ENCODE measurements at regions not wholly inside any gene's neighbourhood (a gene's known extent, or its start where the extent isn't known, plus 50 kb on each side); places are given as distances from the start of the nearest gene placed in this dataset.

DNA sequence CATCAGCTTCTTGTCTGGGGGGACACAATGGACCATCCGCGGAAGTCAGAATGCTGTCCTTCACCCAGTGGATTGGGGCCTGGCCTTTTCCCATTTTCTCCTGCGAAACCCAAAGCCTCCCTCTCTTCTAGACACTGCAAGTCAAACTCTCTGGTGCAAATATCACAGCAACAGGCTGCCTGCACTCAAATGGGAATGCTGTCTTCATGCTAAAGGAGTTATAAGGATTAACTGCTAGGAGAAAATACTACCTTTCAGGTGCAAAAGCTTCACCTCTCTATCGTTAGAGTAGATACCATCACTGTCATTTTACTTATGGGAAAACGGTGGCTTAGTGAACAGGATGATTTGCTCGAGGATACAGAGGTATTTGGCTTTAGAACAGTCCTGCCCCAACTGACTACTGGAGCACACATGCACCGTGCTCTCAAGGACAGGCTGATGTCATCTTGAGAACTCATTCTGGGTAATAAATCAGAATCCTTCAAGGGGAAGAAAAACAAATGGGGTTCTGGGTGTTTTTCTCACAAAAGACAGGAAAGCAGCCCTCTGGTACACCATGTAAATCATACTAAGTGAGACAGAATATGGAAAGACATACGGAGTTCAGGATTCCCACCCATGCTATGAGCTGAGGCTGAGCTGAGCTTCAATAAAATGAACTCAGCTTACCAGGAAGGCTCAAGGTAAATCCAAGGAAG is 100.9 kb downstream of the SAMD9 start:
- DNase-seq (ENCODE audit: extremely low read depth, low read depth, low spot score), result no peak

GRCh38 chr7:93015779-93016481 is 101.8 kb downstream of the SAMD9 start:
- no peak for DNase-seq (ENCODE audit: extremely low read depth, low read depth, low spot score)

DNA sequence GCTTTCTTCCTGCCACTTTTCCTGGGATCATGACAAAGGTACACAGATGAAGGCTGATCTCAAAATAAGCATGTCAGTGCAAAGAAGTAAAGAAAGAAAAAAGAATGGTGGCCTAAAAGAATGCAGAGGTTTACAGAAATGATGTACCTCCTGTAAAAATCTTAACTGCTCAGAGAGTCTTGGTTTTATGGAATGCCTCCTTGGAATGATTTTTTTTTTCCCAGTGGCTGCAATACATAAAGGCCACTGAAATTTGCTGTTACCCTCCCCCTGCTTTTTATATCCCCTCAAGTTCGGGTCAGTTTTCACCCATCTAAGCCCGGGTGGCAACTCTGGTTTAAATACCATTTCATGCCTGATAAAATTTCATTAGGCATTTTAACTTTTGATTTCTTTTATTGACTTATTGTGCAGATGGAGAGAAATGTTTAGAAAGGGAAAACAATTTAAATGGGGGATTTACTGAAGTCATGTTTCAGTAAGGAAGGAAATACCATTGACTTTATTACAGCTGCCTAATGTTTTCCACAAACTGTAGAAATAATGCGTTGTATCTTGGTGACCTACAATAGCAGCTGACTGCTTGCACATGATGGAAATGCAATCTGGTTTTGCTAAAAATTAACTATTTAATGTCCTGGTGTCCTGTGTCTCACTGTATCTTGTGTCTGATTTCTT is 102.5 kb downstream of the SAMD9 start:
- peak; percentile 66 for DNase-seq (ENCODE audit: extremely low read depth, low read depth, low spot score)

- DNase-seq (ENCODE audit: extremely low read depth, low read depth, low spot score), result no peak
Observed at GRCh38 chr7:93014410-93014809, 103.4 kb downstream of the SAMD9 start.

DNA sequence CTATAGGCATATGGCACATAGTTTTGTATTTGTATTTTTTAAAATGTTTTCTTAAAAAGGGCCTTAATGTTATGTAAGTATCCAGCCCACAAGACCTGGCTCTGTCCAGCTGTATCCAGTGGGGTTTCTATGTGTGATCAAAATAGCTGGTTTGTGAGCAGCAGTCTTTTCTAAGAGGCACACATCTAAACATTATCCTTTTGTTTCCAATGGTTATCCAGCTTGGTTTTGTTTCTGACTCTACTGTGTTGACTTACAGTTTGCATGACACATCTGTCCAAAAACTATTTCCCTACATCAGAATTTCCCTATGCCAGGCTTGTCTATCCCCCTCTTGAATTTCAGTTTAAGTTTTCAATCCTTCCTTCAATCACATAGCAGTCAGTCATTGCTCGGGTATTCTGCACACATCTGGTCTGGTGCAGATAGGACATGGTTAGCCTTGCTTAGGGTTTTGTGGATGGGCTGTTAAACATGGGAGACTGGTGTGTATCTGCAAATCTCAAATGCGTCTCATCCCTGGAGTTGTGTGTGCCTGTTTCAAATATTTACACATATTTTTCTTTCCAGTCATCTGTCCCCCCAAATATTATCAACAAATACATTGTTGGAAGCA is 104.2 kb downstream of the SAMD9 start:
- no peak for DNase-seq (ENCODE audit: extremely low read depth, low read depth, low spot score)

DNA sequence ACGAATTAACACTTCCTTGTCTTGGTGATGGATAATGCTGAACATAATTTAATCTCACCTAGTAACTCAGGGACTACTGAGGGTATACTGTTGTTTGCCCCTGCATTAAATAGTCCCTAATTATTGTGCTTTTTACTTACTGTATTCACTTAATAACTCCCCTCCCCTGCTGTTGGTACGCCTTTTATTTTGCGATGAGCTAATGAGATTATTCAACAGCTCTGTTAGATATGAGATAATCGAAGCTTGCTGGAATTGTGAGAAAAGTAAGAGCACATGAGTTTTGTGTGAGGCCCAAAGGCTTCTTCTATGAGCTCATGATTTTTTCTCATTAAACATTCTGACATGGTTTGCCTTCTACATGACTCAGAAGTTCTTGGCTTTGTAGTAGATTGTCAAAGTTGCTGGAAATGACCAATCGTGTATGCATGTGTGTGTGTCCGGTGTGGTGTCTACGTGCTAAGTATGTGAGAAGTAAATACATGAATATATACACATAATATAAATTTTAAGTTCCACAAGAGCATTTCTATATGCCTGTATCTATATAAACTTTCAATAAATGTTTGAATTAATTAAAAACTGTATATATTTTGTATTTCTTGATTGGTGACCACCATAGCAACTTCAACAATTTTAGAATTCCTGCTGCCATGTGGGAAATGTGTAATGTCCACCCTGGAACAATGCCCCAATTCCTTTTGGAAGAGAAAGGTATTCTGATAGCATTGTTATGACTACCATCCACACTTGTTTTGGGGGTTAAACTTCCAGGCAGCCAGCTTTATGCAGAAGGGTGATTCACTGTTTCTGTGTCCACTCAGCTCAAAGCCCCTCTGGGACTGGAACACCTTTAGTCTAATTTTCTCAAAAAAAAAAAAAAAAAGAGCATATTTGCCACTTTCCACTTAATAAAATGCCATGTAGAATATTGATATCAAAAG is 106.2 kb downstream of the SAMD9 start:
- DNase-seq (ENCODE audit: extremely low read depth, low read depth, low spot score), result peak; percentile 98

DNA sequence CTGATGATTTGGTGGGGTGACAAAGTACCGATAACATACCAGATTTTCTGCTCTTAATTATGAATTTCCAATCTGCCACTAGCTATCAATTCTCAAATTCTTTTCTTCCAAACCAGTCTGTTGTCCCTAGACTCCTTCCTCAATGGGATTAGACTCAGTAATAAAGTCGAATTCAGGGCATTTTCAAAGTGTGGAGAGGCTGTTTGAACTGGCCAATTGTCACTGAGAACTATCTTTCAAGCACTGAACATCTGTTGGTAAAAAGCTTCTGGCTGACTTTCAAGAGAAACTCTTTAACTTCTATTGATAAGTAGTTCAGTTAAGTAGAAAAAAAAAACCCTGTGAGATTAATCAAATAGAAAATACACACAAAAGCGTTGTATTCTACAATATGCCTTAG is 108.9 kb downstream of the SAMD9 start:
- no peak for DNase-seq (ENCODE audit: extremely low read depth, low read depth, low spot score)

- no peak for DNase-seq (ENCODE audit: extremely low read depth, low read depth, low spot score)
Observed at GRCh38 chr7:93006480-93007095, 111.2 kb downstream of the SAMD9 start.

- DNase-seq (ENCODE audit: extremely low read depth, low read depth, low spot score), result no peak
Observed at GRCh38 chr7:93004906-93005305, 112.9 kb downstream of the SAMD9 start.

- DNase-seq (ENCODE audit: extremely low read depth, low read depth, low spot score), result no peak
Observed at GRCh38 chr7:92997719-92998118, 120.1 kb downstream of the SAMD9 start.

DNA sequence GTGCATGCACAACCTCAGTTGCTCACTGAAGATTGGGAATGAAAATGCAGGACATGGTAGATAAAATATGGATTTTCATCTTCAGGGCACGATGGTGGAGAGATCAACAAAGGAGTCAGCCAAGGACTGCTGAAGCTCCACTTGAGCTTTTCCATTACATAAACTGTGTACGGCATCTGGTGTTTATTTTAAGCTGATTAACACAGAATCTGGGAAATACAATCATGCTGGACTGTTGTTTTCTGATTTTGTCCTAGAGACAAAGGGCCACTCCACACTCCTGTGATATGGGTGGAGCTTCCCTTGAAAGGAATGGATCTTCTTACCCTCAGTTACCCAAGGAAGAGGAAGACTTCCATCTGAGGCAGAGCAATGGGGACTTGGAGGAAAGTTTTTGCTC is 120.6 kb downstream of the SAMD9 start:
- no peak for DNase-seq (ENCODE audit: extremely low read depth, low read depth, low spot score)

DNA sequence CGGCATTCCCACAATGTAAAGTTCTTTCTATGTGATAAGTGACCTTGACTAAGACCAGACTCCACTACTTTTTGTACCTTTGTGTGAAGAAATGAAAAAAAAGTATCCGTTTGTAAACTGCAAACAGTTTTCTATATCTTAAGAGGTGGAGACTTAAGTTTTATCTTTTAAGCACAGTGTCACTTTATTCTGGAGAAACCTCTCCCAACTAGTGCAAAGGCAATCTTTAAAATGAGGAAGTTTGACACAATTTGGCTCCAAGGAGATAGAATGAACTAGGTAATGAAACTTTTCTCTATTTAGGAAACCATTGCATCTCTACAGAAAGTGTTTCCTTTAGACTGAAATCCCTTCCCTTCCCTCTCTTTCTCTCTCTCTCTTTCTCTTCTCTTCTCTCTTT is 122.9 kb downstream of the SAMD9 start:
- DNase-seq (ENCODE audit: extremely low read depth, low read depth, low spot score), result no peak

DNA sequence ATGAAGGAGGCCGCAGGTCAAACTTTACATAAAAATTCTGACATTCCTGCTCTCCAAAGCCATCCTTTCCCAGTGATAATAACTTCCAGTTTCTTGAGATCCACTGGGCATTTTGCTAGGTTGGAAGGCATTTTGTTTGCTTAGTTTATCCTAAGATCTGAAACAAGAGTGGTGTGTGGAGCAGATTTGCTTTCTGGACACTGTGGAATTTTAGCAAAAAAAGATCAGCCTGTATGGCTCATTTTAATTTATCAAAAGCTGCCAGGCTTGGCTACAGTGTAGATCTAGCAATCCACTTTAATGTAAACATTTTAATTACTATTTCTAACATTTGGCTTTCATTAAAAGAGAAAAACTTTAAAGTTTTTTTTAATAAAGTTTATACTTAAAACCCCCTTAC is 124.8 kb downstream of the SAMD9 start:
- no peak for DNase-seq (ENCODE audit: extremely low read depth, low read depth, low spot score)

DNA sequence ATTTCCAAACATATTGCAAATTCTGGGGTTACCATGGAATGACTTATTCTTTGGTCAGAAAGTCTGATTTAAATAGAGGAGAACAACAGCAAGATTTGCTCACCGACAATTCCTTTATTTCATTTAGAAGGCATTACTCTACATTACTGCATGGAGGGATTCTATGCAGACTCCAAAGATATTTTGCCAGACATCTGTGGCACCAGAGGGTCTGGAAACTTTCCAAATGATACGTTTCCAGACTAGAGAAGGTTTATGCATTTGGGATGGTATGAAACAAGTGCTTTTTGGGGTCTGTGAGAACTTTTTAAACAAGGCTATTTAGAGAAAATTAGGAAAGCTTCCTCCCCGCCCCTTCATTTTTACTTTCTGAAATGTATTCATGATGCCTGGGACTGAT is 125.3 kb downstream of the SAMD9 start:
- no peak for DNase-seq (ENCODE audit: extremely low read depth, low read depth, low spot score)

GRCh38 chr7:92991190-92991589 is 126.6 kb downstream of the SAMD9 start:
- DNase-seq (ENCODE audit: extremely low read depth, low read depth, low spot score), result no peak

DNA sequence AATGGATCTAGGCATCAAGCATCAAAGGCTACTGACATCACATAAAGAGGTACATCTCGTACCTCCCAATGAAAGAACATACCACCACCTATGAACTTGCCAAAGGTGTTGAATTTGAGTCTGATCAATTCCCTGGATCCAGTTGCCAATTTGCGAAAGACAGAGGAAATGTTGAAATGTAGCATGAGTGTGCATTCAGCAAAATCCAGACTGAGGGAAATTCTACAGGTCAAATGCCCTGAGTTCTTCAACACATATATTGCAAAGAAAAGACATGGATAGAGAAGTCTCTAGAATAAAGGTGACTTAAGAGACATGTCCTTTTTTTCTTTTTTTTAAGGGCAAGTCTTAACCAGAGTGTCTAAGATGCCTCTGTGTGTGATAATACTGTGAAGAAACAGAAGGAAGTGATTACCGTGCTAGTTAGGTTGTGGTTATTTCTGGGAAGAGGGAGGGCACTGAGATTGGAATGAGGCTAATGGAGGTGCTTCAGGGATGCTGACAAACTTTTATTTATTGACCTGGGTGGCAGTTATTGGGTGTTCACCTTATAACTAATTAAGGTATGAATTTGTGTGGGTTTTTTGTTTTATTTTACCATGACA is 128.7 kb downstream of the SAMD9 start:
- DNase-seq (ENCODE audit: extremely low read depth, low read depth, low spot score), result no peak

DNA sequence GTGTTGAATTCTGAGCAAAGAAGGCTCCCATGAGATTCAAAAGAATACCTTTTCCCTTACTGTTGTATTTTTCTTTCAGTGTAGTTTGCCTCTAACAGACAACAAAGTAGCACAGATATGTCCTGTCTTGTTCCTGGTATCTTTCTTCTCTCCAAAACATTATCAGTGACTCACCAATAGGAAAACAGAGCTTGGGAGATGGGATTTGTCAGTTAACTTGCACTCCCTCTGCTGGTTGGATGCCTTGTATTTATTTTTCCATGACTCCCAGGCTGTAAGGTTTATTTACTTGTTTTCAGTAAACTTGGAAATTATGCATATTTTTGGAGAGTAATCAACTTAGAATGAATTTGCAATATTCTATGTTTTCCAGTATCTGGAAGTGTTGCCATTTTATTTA is 129.7 kb downstream of the SAMD9 start:
- DNase-seq (ENCODE audit: extremely low read depth, low read depth, low spot score), result peak; percentile 27

DNA sequence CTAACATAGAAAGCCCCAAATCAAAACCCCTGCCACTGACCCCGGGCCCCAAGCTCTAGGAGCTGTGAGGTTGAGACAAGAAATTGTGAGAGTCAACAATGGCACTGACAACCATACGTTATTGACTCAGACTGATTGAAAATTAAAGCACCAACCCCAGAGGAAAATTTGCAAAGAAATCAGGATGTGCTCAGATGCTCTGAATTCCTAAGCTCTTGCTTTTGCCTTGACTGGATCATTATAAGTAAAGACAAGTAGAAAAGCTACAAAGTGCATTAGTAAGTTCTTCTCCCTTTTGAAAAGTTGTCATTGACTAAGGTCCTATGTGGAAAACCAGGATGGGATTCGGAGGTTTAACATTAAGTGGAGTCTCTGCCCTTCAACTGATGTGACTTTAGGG is 130.2 kb downstream of the SAMD9 start:
- DNase-seq (ENCODE audit: extremely low read depth, low read depth, low spot score), result no peak

DNA sequence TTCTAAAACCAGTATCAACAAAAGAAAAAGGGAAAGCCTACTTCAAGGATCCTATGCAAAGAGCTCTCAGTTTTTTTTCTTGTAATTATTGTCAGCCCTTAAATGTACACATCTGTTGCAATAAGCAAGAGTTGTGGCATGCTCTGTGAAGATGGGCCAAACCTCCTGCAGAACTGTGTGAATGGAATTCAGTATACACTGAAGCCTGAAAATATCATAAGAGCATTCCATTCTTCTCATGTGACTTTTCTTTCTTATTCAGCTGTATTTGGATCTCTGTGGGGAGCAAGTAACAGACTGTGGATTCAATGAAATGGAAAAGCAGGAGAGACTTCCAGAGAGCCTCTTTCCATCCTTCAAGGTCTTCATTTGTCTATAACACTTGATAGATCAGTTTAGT is 130.7 kb downstream of the SAMD9 start:
- DNase-seq (ENCODE audit: extremely low read depth, low read depth, low spot score), result no peak

DNA sequence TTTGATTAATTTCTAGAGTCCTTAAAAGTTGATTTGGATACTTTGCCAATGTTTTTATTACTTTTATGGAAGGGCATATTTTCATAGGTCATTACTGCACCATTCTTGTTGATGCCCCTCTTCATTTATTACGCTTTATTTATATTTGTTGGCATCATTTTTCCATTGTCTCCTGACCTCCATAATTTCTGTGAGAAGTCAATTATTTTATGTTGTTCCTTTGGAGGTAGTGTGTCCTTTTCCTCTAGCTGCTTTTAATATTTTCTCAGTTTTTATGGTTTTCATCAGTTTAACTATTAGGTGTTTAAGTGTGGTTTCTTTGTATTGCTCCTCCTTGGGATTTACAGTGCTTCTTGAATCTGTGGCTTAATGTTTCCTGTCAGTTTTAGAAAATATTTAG is 134.9 kb downstream of the SAMD9 start:
- DNase-seq (ENCODE audit: extremely low read depth, low read depth, low spot score), result no peak
